ENCODE measurements at regions not wholly inside any gene's neighbourhood (a gene's known extent, or its start where the extent isn't known, plus 50 kb on each side); places are given as distances from the start of the nearest gene placed in this dataset.
A peak's percentile ranks its signal among the peaks of the same experiment; 100 is the strongest.

GRCh38 chr2:9156483-9156882 is 50.1 kb upstream of the ASAP2 start:
- intact Hi-C loops (cut with DNase I) = no loop called here
- DNase-seq (ENCODE audit: missing footprints) = no peak
- ATAC-seq = peak; percentile 8

DNA sequence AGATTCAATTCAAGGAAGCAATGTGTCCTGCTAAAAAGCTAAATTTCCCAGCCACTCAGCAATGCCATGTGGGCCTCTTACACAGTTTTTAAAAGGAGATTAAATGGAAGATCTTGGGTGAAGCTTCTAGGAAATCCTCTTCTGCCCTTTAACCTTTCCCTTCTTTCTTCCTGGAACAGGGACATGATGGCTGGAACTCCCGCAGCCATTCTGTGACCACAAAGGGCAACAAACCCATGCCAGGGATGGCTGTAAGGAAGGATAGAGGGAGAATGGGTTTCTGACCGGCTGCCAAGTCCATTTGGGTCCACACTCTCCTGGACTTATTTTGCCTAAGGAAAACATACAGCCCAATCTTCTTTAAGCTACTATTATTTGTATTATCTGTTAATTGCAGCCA is 52.6 kb upstream of the ASAP2 start:
- intact Hi-C loops (cut with DNase I) = no loop called here
- DNase-seq (ENCODE audit: missing footprints) (no peak), ATAC-seq (no peak)

GRCh38 chr2:9153643-9153980 is 53.0 kb upstream of the ASAP2 start:
- ATAC-seq (no peak), DNase-seq (ENCODE audit: missing footprints) (no peak)
- intact Hi-C loops (cut with DNase I) = no loop called here

DNA sequence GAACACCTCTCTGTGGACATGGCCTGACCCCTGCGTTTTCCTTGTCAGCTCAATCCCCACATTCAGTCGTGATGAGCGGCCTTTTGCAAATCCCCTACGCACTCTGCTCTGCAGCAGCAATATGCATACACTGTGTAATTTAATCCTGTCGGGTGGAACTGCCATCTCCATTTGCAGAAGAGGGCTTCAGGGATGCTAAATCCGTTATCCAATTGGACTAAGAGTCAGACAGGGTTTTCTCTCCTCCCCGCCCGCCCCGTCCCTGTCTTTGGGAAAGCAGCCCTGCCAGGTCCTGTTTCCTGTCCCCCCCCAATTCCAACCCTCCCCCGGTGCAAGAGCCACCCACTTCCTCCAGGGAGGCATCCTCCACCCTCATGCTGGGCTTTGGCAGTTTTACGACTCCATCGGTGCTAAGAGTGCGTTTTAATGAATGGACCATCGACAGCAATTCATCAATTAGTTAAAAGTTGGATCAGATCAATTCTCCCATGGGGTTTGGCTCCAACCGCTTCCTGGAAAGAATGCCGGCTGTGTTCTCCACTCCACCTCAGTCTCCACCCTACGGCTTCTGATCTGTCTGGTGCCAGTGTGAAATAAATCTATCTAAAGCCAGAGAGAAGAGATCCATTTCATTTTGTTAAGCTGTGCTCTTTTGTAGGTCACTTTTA is 53.5 kb upstream of the ASAP2 start:
- ATAC-seq = peak; percentile 32

GRCh38 chr2:9150906-9151305 is 55.7 kb upstream of the ASAP2 start:
- ATAC-seq = no peak

More for the DNA sequence above, 53.5 kb upstream of the ASAP2 start:
- no peak for DNase-seq (ENCODE audit: missing footprints)
- intact Hi-C loops (cut with DNase I) = no loop called here

DNA sequence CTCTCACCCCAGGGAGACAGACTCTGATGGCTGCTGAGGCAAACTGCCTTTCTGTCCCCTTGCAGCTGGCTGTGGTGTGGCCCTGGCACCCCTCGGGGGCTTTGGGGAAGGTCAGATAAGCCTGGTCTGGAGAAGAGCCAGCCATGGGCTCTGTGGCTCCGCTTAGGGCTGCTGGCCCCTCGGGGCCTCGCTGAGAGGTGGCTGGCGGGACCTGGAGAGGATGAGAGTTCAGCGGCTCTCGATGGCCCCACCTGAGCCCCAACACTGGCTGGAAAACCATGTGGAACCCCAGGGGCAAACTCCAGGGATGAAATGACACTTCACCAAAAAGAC is 56.1 kb upstream of the ASAP2 start:
- DNase-seq (ENCODE audit: missing footprints) = no peak
- intact Hi-C loops (cut with DNase I) = no loop called here
- no peak for ATAC-seq

More at GRCh38 chr2:9150906-9151305, 55.7 kb upstream of the ASAP2 start:
- no peak for DNase-seq (ENCODE audit: missing footprints)
- intact Hi-C loops (cut with DNase I) = no loop called here

- intact Hi-C loops (cut with DNase I) = loop anchor here (5.0 to 10.0 kb wide), 2 partner anchors 42 to 225 kb away; no protein-coding TSS in a partner anchor
- ATAC-seq (no peak), DNase-seq (ENCODE audit: missing footprints) (no peak)
Measured at GRCh38 chr2:9149726-9150567, 56.7 kb upstream of the ASAP2 start.

- DNase-seq (ENCODE audit: missing footprints) = no peak
- no peak for ATAC-seq
- intact Hi-C loops (cut with DNase I) = loop anchor here (5.0 to 10.0 kb wide), 2 partner anchors 43 to 225 kb away; no protein-coding TSS in a partner anchor
Measured at GRCh38 chr2:9149388-9149660, 57.3 kb upstream of the ASAP2 start.

DNA sequence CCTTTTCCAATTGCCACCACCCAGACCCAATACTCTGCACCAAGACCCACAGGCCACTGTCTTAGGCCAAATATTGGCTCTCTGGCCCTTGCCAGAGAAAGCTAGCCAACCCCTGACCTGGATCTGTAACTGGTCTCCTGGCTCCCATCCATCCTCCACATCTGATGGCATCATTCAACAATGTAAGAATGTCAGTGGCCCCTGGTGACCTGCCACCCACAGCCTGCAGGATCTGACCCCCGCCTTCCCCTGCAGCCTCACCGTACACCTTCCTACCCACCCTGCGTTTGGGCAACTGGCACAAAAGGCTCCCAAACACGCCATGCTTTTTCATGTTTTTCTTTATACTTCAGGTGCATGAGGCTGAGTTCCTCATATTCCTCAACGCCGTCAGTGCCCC is 60.0 kb upstream of the ASAP2 start:
- DNase-seq (ENCODE audit: missing footprints) = no peak
- no peak for ATAC-seq
- intact Hi-C loops (cut with DNase I) = loop anchor here (5.0 to 10.0 kb wide), 2 partner anchors 46 to 228 kb away; no protein-coding TSS in a partner anchor

DNA sequence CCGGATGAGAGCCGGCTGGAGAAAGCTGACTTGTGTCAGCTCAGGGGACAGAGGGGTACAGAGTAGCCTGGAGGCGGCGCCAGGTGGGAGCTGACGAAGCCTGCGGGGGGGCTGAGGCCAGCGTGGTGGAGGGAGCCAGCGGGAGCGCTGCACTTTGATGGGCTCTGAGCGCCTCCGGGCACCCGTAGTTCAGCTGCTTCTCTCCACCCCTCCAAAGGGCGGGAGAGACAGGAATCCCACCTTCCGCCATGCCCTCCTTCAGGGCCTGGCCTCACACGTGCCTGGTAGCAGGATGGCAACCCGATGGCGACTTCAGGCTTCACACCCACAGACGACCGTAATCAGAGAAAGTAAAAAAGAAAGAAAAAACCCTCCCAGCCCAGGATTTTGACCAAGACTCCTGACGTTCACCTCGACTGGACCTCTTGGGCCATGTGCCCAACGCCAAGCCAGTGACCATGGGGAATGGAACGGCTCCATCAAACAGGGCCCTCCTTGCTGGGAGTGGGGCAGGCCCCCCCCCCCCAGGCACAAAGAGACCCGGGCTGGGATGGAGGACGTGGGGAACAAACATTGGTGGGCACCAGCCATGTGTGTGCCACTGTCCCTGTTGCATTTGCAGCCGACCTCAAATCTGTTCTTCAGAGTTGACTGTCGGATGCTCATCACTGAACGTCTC is 60.7 kb upstream of the ASAP2 start:
- intact Hi-C loops (cut with DNase I) = loop anchor here (5.0 to 10.0 kb wide), 2 partner anchors 46 to 229 kb away; no protein-coding TSS in a partner anchor
- ATAC-seq (no peak), DNase-seq (ENCODE audit: missing footprints) (no peak)

- ATAC-seq (peak; percentile 31), DNase-seq (ENCODE audit: missing footprints) (no peak)
- intact Hi-C loops (cut with DNase I) = loop anchor here (5.0 to 10.0 kb wide), 2 partner anchors 47 to 230 kb away; no protein-coding TSS in a partner anchor
Measured at GRCh38 chr2:9145109-9145751, 61.4 kb upstream of the ASAP2 start.

- intact Hi-C loops (cut with DNase I) = loop anchor here (5.0 to 10.0 kb wide), 2 partner anchors 48 to 230 kb away; no protein-coding TSS in a partner anchor
- no peak for DNase-seq (ENCODE audit: missing footprints)
- ATAC-seq = no peak
Measured at GRCh38 chr2:9144617-9145016, 62.0 kb upstream of the ASAP2 start.

- intact Hi-C loops (cut with DNase I) = loop anchor here (10.0 kb wide), 1 partner anchor 231 kb away; no protein-coding TSS in a partner anchor
- DNase-seq (ENCODE audit: missing footprints) (no peak), ATAC-seq (no peak)
Measured at GRCh38 chr2:9144046-9144445, 62.6 kb upstream of the ASAP2 start.

DNA sequence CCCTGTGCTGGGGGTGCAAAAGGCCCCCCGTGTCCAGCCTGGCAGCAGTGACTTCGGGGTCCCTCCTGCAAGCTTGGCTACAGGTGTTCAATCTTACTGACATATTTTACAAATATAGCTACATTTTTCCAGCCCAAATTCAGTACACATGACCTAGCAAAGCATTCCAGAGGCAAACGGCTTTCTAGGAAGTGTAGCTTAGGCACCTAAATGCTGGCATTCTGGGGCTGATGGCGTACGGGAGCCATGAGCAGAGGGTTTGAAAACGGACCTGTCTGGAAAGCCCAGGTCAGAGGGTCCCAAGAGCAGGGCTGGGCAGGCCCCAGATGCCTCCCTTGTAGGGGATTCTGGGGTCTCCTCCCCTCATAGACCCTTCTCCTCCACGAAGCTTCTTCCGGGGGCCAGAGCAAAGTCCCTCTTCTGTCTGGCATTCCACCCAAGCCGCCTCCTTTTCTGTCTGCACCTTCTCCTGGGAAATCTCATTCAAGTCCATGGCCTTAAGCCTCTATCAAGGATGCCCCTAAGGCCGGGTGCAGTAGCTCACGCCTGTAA is 63.3 kb upstream of the ASAP2 start:
- intact Hi-C loops (cut with DNase I) = loop anchor here (2.0 to 10.0 kb wide), 3 partner anchors 63 to 231 kb away; partner anchors contain the start of gene ASAP2
- ATAC-seq (no peak), DNase-seq (ENCODE audit: missing footprints) (peak; percentile 11)

DNA sequence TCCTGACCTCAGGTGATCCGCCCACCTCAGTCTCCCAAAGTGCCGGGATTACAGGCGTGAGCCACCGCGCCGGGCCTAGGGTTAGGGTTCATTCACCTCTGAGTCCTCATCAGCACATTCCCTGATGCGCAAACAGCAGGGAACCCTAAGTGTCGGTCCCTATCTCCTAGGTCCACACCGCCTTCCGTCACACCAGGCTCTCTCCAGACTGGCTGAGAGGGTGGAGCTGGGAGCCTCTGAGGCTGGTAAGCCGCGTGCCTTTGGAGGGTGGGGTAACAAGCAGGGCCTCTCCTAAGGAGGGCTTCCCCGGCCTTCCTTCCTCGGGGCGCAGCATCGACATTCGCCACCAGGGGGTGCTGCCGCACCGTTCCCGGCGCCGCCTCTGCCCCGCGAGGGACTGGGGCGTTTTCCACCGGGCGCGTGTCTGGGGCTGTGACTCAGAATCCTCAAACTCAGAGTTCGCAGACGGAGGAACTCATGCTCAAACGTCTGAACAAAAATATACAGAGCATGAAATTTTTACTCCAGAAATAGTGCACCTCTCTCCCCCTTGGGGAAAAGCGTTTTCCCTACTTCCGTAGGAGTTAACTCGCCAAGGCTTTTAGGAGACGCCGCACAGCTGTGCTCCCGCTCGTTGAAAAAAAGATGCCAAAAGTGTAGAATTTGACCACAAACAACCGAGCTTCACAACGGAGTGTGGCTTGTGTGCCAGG is 63.9 kb upstream of the ASAP2 start:
- intact Hi-C loops (cut with DNase I) = loop anchor here (1.0 to 10.0 kb wide), 4 partner anchors 64 to 282 kb away; partner anchors contain the start of gene ASAP2
- ATAC-seq (peak; percentile 93), DNase-seq (ENCODE audit: missing footprints) (peak; percentile 91)

- no peak for DNase-seq (ENCODE audit: missing footprints)
- no peak for ATAC-seq
- intact Hi-C loops (cut with DNase I) = loop anchor here (1.0 to 10.0 kb wide), 4 partner anchors 65 to 282 kb away; partner anchors contain the start of gene ASAP2
Measured at GRCh38 chr2:9141706-9142460, 64.7 kb upstream of the ASAP2 start.

DNA sequence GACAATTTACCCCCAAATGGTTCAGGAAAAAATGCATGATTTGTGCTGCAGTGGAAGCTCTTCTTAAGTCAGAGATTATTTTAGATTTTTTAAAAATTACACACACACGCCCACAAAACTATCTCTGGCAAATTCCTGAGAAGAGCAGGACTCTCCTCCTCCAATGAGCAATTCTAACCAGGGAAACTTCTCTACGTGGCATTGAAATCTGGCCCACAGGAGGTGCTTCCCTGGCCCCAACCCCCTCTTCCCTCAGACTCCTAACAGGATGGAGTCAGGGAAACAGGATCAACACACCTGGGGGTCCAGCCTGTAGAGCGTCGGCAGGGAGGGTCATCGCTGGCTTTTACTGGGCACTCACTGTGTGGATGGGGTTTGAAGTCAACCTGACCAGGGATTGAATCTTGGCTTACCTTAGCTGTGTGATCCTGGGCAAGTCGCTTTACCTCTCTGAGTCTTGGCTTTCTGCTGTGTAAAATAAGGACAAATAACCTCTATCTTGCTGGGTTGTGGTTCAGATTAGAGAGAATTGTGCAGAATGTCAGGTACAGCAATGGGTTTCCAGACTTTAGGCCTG is 65.4 kb upstream of the ASAP2 start:
- DNase-seq (ENCODE audit: missing footprints) = no peak
- intact Hi-C loops (cut with DNase I) = loop anchor here (10.0 kb wide), 1 partner anchor 234 kb away; no protein-coding TSS in a partner anchor
- ATAC-seq = no peak
